K562 (cell line): ENCODE measurements at regions not wholly inside any gene's neighbourhood (a gene's known extent, or its start where the extent isn't known, plus 50 kb on each side); places are given as distances from the start of the nearest gene placed in this dataset.

Source experiments
- BRD4 ChIP-seq: fragments of 200-600 bp; sonication (generic); IDR thresholded peaks from 2 replicates; pipeline ENCODE4 v1.6.1; 2017; ENCODE audit warnings: inconsistent platforms
- PML ChIP-seq: IDR thresholded peaks from 2 replicates; pipeline ENCODE4 v1.6.1; 2012; ENCODE audit warnings: low read length, inconsistent platforms
- TOE1 ChIP-seq, 2 experiments: fragments of 450-650 bp in 1 of 2; sonication (generic) in 1 of 2; formaldehyde crosslinking in 1 of 2; IDR thresholded peaks; 2 replicates each; pipeline versions ENCODE4 v1.7.1 to v1.8.0; 2016 to 2022; ENCODE audit warnings: borderline replicate concordance in 2 of 2, mild to moderate bottlenecking in 2 of 2, antibody characterized with exemption in 1 of 2, inconsistent platforms in 1 of 2, low read depth in 1 of 2, missing genetic modification reagents in 1 of 2, moderate library complexity in 1 of 2
- ZNF766 ChIP-seq: fragments of 200-800 bp; sonication (Bioruptor generic); conservative IDR thresholded peaks from 2 replicates; pipeline ENCODE4 v1.6.1; 2016; ENCODE audit warnings: missing genetic modification characterization, missing compliant biosample characterization
- TF ChIP-seq, protein P1 (sequence below): fragments of 450-650 bp; IDR thresholded peaks from 2 replicates; pipeline ENCODE4 v1.6.1; 2016; ENCODE audit warnings: low read depth

GRCh38 chr7:156363751-156364150, 276.8 kb upstream of the RNF32 start (continued):
- TF ChIP-seq, protein P1, sequence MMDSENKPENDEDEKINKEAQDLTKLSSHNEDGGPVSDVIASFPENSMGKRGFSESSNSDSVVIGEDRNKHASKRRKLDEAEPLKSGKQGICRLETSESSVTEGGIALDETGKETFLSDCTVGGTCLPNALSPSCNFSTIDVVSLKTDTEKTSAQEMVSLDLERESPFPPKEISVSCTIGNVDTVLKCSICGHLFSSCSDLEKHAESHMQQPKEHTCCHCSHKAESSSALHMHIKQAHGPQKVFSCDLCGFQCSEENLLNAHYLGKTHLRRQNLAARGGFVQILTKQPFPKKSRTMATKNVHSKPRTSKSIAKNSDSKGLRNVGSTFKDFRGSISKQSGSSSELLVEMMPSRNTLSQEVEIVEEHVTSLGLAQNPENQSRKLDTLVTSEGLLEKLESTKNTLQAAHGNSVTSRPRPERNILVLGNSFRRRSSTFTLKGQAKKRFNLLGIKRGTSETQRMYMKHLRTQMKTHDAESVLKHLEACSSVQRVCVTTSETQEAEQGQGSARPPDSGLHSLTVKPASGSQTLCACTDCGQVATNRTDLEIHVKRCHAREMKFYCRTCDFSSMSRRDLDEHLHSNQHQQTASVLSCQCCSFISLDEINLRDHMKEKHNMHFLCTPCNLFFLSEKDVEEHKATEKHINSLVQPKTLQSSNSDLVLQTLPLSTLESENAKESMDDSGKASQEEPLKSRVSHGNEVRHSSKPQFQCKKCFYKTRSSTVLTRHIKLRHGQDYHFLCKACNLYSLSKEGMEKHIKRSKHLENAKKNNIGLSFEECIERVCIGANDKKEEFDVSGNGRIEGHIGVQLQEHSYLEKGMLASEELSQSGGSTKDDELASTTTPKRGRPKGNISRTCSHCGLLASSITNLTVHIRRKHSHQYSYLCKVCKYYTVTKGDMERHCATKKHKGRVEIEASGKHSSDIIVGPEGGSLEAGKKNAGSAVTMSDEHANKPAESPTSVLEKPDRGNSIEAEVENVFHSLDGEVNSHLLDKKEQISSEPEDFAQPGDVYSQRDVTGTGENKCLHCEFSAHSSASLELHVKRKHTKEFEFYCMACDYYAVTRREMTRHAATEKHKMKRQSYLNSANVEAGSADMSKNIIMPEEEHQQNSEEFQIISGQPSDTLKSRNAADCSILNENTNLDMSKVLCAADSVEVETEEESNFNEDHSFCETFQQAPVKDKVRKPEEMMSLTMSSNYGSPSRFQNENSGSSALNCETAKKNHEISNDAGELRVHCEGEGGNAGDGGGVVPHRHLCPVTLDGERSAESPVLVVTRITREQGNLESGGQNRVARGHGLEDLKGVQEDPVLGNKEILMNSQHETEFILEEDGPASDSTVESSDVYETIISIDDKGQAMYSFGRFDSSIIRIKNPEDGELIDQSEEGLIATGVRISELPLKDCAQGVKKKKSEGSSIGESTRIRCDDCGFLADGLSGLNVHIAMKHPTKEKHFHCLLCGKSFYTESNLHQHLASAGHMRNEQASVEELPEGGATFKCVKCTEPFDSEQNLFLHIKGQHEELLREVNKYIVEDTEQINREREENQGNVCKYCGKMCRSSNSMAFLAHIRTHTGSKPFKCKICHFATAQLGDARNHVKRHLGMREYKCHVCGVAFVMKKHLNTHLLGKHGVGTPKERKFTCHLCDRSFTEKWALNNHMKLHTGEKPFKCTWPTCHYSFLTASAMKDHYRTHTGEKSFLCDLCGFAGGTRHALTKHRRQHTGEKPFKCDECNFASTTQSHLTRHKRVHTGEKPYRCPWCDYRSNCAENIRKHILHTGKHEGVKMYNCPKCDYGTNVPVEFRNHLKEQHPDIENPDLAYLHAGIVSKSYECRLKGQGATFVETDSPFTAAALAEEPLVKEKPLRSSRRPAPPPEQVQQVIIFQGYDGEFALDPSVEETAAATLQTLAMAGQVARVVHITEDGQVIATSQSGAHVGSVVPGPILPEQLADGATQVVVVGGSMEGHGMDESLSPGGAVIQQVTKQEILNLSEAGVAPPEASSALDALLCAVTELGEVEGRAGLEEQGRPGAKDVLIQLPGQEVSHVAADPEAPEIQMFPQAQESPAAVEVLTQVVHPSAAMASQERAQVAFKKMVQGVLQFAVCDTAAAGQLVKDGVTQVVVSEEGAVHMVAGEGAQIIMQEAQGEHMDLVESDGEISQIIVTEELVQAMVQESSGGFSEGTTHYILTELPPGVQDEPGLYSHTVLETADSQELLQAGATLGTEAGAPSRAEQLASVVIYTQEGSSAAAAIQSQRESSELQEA = no peak
- TF ChIP-seq ZNF766 (CRISPR knock-in tag) (no peak), TOE1 (IDR thresholded peaks at IDR 0.05; ENCODE audit: borderline replicate concordance) (no peak), TOE1 (CRISPR knock-in tag; IDR thresholded peaks at IDR 0.05; ENCODE audit: borderline replicate concordance, low read depth) (no peak), PML (no peak), BRD4 (no peak)
